Cardiac septum (tissue), 1 donor: ENCODE measurements at regions not wholly inside any gene's neighbourhood (a gene's known extent, or its start where the extent isn't known, plus 50 kb on each side); places are given as distances from the start of the nearest gene placed in this dataset.
"Not testable (repeated sequence)": the region's sequence is repeated elsewhere in the genome, so short reads cannot be mapped to it uniquely, and the experiment has no call there.

ENCODE experiments used
- DNase-seq: peaks from one replicate; pipeline ENCODE4 v3.0.0-alpha.2; 2020; ENCODE audit warnings: low spot score
- intact Hi-C: fragments of 100-400 bp; cut with DNase I; formaldehyde crosslinking; loops from one replicate; pipeline ENCODE4 v1.14.0; 2022
- donor health status: DM: no; HTN: no; CAD: no.

GRCh38 chr14:43116341-43116740 lies 1390.7 kb downstream of the FSCB start:
- DNase-seq, result no peak
- intact Hi-C loops, result no loop called here

DNA sequence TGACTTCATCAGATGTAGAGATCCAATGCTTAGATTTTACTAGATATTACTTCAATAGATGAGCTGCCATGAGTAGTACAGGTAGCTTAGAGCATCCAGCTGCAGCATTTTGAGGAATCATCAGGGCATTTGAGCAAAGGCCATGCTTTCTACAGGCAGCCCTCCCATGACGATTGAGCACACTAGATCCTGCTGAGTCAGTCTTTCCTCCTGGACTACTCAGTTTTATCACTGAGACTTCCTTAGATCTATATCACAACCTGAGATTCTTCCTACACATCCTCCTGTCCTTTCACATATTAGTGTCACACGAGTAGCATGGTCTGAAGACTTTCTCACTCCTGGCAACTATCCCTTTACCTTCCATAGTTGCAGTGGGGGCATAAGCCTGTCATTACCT lies 1401.8 kb downstream of the FSCB start:
- intact Hi-C loops, result no loop called here
- DNase-seq, result no peak

- intact Hi-C loops, result no loop called here
- no peak for DNase-seq
These were observed 1416.7 kb downstream of the FSCB start for GRCh38 chr14:43090380-43090779.

DNA sequence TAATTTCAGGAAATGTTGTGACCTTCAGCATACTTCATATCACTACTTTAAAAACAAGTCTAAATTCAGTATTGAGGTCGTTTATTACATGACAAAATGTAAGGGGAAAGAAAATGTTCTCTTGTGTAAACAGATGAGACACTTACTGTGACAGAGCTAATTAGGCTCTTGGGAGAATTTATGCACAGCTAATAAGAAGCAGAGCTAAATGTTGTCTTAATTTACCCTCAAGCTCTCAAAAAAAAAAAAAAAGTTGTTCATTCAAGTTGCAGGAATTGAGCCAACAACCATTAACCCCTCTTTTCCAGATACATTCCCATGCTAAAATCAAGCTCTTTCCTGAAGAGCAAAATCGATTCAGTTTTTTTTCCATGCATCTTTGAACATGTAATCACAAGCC lies 1419.4 kb downstream of the FSCB start:
- DNase-seq, result no peak

DNA sequence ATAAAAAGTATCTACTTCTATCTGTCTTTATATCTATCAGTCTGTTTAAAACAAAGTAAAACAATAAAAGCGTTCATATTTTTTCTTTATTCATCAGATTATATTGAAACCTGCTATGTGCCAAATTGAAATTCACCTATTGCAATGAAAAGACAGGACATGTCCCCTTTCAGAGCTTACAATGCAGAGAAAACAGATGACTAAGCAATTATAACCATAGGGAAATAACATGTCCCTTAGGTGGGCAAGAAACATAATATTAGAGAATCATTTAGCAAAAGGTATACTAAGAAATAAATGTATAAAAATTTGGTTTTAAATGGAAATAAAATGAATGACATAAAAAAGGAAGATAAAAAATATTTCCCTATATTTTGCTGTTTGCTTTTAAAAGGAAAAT lies 1421.3 kb downstream of the FSCB start:
- DNase-seq, result no peak
- intact Hi-C loops, result no loop called here

More for the DNA sequence above, 1419.4 kb downstream of the FSCB start:
- intact Hi-C loops, result no loop called here

DNA sequence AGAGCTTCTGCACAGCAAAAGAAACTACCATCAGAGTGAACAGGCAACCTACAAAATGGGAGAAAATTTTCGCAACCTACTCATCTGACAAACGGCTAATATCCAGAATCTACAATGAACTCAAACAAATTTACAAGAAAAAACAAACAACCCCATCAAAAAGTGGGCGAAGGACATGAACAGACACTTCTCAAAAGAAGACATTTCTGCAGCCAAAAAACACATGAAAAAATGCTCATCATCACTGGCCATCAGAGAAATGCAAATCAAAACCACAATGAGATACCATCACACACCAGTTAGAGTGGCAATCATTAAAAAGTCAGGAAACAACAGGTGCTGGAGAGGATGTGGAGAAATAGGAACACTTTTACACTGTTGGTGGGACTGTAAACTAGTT lies 1439.7 kb downstream of the FSCB start:
- DNase-seq, intact Hi-C loops: not testable (repeated sequence)

DNA sequence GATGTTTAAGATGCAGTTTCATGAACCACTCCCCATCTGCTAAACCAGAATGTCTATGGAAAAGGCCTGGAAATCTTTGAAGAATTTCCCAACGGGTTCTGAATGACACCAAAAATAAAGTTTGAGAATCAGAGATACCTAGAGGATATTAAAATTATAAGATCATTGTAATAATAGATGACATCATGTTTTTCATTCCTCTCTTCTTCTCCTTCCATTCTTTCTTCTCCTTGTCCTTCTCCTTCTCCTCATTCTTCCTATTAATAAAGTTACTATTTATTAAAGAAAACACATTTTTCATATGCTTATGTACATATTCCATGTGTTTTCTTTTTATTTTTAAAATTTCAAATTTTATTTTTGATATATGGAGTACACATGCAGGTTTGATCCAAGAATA lies 1449.4 kb downstream of the LRFN5 start:
- DNase-seq, result no peak
- intact Hi-C loops, result no loop called here

DNA sequence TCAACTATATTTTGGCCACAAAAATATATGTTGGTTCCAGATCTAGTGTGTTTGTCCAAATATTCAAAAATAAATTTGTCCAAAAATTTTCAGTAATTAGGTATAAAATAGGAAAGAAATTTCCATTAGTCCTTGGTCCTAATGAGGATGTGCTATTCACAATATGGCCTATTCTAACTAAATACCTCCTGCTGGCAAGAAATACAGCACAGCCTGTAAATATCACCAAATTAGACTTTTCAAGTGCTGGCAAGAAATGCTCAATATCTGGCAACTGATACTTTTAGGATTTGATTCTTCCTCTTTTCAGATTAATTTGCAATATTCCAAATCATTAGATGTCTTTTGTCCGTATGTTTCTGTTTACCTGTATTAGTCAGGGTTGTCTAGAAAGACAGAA lies 1446.2 kb downstream of the LRFN5 start:
- intact Hi-C loops, result no loop called here
- no peak for DNase-seq

DNA sequence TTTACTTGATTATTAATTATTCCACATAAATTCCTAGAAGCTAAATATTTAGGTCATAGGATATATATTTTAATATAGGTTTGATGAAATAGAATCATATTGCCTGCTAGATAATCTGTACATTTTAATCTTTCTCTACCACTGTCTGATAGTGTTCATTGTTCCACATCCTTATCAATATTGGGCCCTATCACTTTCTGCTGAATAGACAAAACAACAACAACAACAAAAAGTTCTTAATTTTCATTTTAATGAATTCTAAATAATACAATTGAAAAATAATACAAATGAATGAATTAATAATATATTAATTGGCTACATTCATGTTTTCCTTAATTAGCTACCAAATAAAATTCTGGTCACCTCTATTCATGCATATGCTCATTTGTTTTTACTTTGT lies 1437.2 kb downstream of the LRFN5 start:
- no peak for DNase-seq
- intact Hi-C loops, result no loop called here

GRCh38 chr14:43042408-43042807 lies 1435.7 kb downstream of the LRFN5 start:
- intact Hi-C loops, result no loop called here
- DNase-seq, result no peak

DNA sequence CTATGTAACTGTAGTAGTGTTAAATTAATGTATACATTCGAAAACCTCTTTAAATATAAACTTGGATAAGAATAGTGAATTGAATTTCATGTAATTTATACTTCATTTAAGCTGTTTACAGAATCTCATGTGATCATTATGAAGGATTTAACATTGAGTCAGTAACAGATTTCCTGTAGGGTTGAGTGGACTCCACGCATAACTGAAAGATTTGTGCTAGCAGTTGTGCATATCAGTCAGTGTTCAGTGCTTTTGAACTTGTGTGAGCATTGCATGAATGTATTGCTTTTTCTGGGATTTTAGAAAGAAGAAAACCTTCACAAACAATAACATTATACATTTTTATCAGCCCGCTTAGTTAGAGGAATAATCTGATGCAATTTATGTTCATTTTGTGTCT lies 1435.3 kb downstream of the LRFN5 start:
- intact Hi-C loops, result no loop called here
- DNase-seq, result no peak

GRCh38 chr14:43041207-43041606 lies 1434.5 kb downstream of the LRFN5 start:
- DNase-seq, result no peak
- intact Hi-C loops, result no loop called here

DNA sequence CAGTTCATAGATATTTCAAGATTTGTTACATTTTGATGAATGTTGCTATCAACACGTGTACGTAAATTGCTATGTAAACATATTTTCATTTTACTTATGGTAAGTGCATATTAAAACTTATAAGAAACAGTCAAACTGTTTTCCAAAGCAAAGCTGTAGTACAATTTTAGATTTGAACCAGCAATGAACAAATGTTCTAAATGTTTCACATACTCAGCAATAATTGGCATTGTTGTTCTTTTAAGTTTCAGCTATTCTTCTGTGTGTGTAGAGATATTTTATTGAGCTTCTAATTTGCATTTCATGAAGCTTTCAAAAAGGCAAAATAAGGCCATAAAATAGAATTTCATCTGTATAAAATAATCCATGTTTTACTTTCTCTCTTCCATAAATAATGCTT lies 1433.2 kb downstream of the LRFN5 start:
- DNase-seq, result no peak
- intact Hi-C loops, result no loop called here

DNA sequence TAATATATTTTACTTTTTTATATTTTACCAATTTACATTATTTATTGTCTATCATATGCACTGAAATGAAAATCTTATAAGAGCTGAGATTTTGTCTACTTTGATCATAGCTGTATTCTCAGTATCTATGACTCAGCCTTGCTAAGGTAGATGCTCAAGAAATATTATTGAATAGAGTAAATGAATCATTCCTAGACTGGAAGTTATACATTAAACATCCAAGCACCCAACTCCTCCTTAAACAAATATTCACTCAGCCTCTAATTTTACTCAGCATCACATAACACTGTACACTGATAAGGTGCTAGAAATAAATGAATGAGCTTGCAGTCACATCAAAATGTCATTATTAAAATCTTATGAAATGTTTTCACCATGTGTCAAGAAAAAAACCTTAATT lies 1424.9 kb downstream of the LRFN5 start:
- DNase-seq, result no peak
- intact Hi-C loops, result no loop called here

- DNase-seq, result no peak
- intact Hi-C loops, result no loop called here
These were observed 1415.6 kb downstream of the LRFN5 start for GRCh38 chr14:43022094-43022800.

- DNase-seq, result no peak
- intact Hi-C loops, result no loop called here
These were observed 1413.2 kb downstream of the LRFN5 start for GRCh38 chr14:43019826-43020225.

DNA sequence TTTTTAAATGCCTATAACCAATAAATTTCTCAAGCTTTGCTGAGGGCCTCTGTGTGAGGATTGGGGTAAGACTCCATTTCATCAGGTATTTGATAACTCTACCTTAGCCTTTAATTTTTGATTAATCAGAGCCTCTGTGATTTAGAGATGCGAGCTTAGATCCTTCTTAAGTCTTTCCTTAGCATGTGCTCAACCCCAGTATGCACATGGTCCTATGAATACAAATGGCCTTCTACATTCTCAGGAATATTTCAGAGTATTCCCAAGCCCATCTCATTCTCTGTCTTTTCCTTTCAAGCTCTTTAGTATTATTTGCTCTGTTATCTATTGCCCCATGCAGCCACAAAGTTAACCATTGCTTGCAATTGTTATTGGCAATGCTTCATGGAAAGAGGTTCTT lies 1407.7 kb downstream of the LRFN5 start:
- DNase-seq, result no peak
- intact Hi-C loops, result no loop called here

- intact Hi-C loops, result no loop called here
- DNase-seq, result no peak
These were observed 1406.1 kb downstream of the LRFN5 start for GRCh38 chr14:43012817-43013216.

DNA sequence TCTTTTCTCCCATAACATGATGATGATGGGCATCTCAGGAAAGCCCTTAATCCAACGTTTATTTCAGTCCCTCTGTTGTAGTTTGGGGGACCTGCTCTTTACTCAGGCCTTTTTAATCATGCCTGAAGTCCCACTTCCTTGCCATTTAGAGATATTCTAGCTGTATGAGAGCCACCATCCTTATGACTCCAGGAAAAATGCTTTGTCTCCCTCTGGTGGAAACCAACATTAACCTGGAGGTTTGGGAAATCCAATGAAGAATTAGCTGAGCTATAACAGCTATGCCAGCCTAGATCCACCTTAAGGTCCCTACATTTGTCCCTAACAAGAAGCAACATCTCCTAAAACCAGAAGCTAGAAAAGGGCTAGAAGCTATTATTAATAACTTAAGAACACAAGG lies 1399.1 kb downstream of the LRFN5 start:
- DNase-seq, result no peak
- intact Hi-C loops, result no loop called here

GRCh38 chr14:43003845-43004244 lies 1397.2 kb downstream of the LRFN5 start:
- intact Hi-C loops, result no loop called here
- no peak for DNase-seq

GRCh38 chr14:43001731-43002130 lies 1395.1 kb downstream of the LRFN5 start:
- intact Hi-C loops, result no loop called here
- DNase-seq, result no peak

DNA sequence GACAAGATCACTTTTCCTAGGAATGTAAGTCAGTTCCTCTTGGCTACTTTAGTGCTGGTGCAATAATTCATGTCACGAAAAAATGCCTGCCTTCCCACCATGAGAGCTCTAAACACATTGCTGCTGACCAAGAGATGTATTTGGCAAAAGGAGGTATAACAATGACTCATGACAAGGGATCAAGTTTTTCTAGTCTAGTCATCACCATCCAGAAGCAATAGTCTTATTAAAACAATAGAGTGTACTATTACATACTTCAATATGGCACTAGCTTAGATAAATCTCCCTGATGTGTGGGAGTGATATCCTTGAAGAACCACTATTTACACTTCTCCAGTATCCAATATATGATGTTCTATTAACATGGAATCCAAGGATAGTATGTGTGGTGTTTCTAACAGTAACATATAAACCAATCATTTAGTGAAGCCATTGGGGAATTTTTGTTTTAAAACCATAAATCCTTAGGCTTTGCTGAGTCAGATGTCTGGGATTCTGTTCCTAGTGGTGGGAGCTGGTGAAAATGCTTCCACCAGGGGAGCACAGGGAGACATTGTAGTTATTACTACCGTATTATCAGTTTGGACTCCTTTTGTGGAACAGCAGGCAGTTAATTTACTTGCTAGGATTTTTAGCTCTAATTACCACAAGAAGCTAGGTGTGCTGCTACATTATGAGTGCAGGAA lies 1387.5 kb downstream of the LRFN5 start:
- intact Hi-C loops, result no loop called here
- no peak for DNase-seq
